SU-DHL-6 (cell line): ENCODE measurements at regions not wholly inside any gene's neighbourhood (a gene's known extent, or its start where the extent isn't known, plus 50 kb on each side); places are given as distances from the start of the nearest gene placed in this dataset.

Experiments
- EZH2phosphoT487 ChIP-seq: fragments of 200-600 bp; sonication (generic), shearing (Covaris generic); conservative IDR thresholded peaks from 2 replicates; pipeline ENCODE4 v1.6.1; 2018; ENCODE audit warnings: mild to moderate bottlenecking, antibody characterized with exemption, low read length, moderate library complexity, mixed read lengths
- TF ChIP-seq, protein P1 (sequence below): fragments of 200-600 bp; sonication (generic); IDR thresholded peaks from one replicate; pipeline ENCODE4 v1.5.1; 2017; ENCODE audit warnings: antibody characterized with exemption, mild to moderate bottlenecking, low read length, moderate library complexity; ENCODE audit not compliant: insufficient read depth, poor library complexity, severe bottlenecking

DNA sequence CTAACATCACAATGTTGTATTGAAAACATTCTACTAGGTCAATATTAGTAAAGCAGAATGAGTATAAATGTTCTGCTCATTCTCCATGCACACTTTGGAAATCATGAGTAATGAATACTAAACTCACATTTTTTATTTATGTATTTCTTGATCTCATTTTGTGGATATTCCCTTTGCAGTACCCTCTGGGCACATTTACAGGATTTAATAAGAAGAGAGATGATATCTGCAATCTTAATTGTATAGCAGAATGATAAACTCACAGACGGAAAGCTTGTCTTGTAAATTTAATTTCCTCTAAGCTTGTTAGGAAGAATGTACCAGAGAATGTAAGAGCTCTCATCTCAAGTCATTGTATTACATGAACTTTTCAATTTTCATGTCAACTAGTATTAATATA is 1279.7 kb downstream of the PCDH7 start:
- TF ChIP-seq, protein P1, sequence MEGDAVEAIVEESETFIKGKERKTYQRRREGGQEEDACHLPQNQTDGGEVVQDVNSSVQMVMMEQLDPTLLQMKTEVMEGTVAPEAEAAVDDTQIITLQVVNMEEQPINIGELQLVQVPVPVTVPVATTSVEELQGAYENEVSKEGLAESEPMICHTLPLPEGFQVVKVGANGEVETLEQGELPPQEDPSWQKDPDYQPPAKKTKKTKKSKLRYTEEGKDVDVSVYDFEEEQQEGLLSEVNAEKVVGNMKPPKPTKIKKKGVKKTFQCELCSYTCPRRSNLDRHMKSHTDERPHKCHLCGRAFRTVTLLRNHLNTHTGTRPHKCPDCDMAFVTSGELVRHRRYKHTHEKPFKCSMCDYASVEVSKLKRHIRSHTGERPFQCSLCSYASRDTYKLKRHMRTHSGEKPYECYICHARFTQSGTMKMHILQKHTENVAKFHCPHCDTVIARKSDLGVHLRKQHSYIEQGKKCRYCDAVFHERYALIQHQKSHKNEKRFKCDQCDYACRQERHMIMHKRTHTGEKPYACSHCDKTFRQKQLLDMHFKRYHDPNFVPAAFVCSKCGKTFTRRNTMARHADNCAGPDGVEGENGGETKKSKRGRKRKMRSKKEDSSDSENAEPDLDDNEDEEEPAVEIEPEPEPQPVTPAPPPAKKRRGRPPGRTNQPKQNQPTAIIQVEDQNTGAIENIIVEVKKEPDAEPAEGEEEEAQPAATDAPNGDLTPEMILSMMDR: no peak
- TF ChIP-seq EZH2phosphoT487: no peak
